Thoracic aorta (tissue), 2 donors: ENCODE measurements at regions not wholly inside any gene's neighbourhood (a gene's known extent, or its start where the extent isn't known, plus 50 kb on each side); places are given as distances from the start of the nearest gene placed in this dataset.

Experiments
- ATAC-seq: fragments of 150-250 bp; one replicate; pipeline ENCODE4 v1.8.0; 2017; ENCODE audit warnings: low read depth; ENCODE audit not compliant: insufficient number of reproducible peaks, low FRiP score
- DNase-seq: peaks from one replicate; pipeline ENCODE4 v3.0.0-alpha.2; 2020; ENCODE audit warnings: low spot score
- H3K27ac ChIP-seq, 2 donors: fragments of 200-600 bp; sonication (generic); 1 replicate in 1 of 2; 2 replicates in 1 of 2; pipeline ENCODE4 v1.5.1; 2016; ENCODE audit warnings: mild to moderate bottlenecking in 2 of 2, moderate library complexity in 2 of 2
- H3K27me3 ChIP-seq: fragments of 200-600 bp; sonication (generic); replicated peaks from 2 replicates; pipeline ENCODE4 v1.6.0; 2016; ENCODE audit warnings: mild to moderate bottlenecking; ENCODE audit not compliant: insufficient read depth
- H3K36me3 ChIP-seq: fragments of 200-600 bp; sonication (generic); one replicate; pipeline ENCODE4 v1.5.1; 2016
- H3K4me1 ChIP-seq, 2 donors: fragments of 200-600 bp; sonication (generic); 1 replicate in 1 of 2; 2 replicates in 1 of 2; pipeline versions ENCODE4 v1.5.1 to v1.6.0; 2016; ENCODE audit warnings: low read depth in 2 of 2, mild to moderate bottlenecking in 1 of 2; ENCODE audit not compliant: control insufficient read depth in 1 of 2
- H3K4me3 ChIP-seq: fragments of 200-600 bp; sonication (generic); 2 replicates; pipeline ENCODE4 v1.5.1; 2016; ENCODE audit warnings: mild to moderate bottlenecking
- H3K9me3 ChIP-seq: fragments of 200-600 bp; sonication (generic); 2 replicates; pipeline ENCODE4 v1.5.1; 2016
- TF ChIP-seq, protein P1 (sequence below): fragments of 200-600 bp; sonication (generic); IDR thresholded peaks from one replicate; pipeline ENCODE4 v1.5.1; 2019; ENCODE audit warnings: antibody characterized with exemption

DNA sequence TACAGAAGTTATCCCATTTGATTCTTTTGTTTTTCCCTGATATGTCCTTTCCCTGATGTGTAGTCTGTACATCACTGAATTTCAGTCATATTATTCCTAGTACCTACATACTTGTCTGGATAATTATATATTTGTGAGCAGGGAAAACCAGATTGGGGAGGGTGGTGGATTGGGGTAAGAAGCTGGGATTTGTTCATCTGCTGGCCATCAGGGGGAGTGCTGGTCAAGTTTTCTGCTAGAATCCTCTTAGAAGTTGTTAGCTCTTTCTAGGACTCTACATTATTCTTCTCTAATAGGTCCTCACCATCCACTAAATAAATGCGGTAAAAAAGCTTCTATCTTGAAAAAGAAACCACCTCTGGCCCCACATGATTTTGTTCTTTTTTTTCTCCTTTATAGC lies 232.7 kb upstream of the TAC1 start:
- Histone ChIP-seq H3K4me1 (no peaks in the 10 kb centered on the region), H3K4me3 (no peak overlapping the region), H3K36me3 (no peaks in the 10 kb centered on the region), H3K27me3 (no peaks in the 10 kb centered on the region), H3K9me3 (no peaks in the 10 kb centered on the region), H3K27ac (no peak overlapping the region)
- ATAC-seq (no peak), DNase-seq (no peak)
- TF ChIP-seq, protein P1, sequence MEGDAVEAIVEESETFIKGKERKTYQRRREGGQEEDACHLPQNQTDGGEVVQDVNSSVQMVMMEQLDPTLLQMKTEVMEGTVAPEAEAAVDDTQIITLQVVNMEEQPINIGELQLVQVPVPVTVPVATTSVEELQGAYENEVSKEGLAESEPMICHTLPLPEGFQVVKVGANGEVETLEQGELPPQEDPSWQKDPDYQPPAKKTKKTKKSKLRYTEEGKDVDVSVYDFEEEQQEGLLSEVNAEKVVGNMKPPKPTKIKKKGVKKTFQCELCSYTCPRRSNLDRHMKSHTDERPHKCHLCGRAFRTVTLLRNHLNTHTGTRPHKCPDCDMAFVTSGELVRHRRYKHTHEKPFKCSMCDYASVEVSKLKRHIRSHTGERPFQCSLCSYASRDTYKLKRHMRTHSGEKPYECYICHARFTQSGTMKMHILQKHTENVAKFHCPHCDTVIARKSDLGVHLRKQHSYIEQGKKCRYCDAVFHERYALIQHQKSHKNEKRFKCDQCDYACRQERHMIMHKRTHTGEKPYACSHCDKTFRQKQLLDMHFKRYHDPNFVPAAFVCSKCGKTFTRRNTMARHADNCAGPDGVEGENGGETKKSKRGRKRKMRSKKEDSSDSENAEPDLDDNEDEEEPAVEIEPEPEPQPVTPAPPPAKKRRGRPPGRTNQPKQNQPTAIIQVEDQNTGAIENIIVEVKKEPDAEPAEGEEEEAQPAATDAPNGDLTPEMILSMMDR = no peak

DNA sequence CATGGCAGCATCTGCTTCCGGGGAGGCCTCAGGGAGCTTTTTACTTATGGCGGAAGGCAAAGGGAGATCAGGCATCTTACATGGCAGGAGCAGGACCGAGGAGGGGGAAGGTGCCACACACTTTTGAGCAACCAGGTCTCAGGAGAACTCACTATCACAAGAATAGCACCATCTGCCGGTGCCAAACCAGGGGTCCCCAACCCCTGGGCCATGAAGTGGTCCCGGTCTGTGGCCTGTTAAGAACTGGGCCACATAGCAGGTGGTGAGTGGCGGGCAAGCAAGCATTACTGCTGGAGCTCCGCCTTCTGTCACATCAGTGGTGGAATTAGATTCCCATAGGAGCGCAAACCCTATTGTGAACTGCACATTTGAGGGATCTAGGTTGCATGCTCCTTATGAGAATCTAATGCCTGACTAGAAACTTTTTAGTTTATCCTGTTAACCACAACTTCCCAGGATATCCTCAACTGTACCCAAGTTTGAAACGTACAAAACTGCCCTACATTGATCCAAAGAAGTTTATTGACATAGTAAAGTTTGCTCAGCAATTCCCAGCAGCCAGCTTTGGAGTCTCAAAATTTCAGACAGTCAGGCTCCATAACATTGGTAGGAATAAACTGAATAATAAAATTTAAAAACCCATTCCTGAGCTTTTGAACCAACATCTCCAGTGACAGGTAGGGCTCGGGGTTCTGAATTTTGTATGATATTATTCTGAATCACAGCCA lies 228.4 kb upstream of the TAC1 start:
- Histone ChIP-seq H3K27ac (no peak overlapping the region), H3K4me1 (no peaks in the 10 kb centered on the region), H3K9me3 (no peaks in the 10 kb centered on the region), H3K27me3 (no peaks in the 10 kb centered on the region), H3K36me3 (no peaks in the 10 kb centered on the region), H3K4me3 (no peak overlapping the region)
- ATAC-seq (no peak), DNase-seq (no peak)
- TF ChIP-seq, protein P1 = no peak

DNA sequence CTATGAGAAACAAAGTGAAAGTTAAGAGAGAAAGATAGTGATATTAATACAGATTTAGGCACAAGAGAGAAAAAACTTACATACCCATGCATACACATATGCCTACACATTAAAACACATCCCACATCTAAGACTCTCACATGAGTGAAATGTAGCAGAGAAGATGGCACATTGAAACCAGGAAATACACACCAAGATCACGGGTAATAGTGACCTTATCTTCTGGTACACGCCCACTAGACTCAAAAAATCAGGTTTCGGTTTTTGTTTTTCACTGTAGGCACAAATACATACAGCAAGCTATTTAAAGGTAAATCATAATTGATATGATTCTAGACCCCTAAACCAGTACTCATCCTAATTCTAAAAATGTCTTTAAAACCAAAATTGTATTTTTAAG lies 225.2 kb upstream of the TAC1 start:
- DNase-seq (no peak), ATAC-seq (no peak)
- Histone ChIP-seq H3K4me1 (no peaks in the 10 kb centered on the region), H3K27me3 (no peaks in the 10 kb centered on the region), H3K4me3 (no peak overlapping the region), H3K9me3 (no peaks in the 10 kb centered on the region), H3K36me3 (no peaks in the 10 kb centered on the region), H3K27ac (no peak overlapping the region)
- TF ChIP-seq, protein P1 = no peak

DNA sequence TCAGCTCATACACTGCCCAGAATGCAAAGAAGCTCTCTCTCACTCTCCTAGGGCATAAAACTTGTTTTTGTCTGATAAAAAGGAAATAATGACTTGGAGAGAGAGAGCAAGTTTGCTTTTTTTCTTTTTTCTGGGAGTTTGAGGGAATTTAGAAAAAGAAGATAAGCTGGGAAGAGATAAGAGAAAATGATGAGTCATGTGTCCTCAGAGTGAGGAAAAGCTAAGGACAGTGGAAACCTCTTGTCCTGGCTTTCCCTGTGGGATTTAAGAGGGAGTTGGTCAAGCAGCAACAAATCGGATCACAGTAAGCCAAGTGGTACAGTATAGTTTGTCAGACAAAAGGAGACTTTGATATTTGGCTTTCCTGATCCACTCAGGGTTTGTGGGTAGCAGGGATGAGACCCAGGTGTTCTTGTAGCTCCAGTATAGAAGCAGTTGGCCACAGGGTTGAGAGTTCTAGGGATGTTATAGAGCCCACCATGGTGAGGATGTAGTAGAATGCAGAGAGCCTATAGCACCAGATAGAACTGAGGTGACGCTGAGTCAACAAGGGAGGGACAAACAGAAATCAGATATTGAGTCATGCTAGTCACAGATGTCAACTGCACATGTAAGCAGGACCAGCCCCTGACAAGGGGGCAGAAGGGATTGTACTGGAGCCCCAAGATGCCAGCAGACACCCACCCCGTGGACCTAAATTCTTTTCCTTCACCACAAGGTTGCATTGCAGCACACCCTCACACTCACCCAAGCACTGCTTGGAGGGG lies 219.3 kb upstream of the TAC1 start:
- no peaks in the 10 kb centered on the region for H3K27me3 ChIP-seq
- no peaks in the 10 kb centered on the region for H3K4me1 ChIP-seq
- no peaks in the 10 kb centered on the region for H3K36me3 ChIP-seq
- ATAC-seq (no peak), DNase-seq (no peak)
- no peak overlapping the region for H3K4me3 ChIP-seq
- TF ChIP-seq, protein P1 = no peak
- H3K27ac ChIP-seq = no peak overlapping the region
- no peaks in the 10 kb centered on the region for H3K9me3 ChIP-seq

DNA sequence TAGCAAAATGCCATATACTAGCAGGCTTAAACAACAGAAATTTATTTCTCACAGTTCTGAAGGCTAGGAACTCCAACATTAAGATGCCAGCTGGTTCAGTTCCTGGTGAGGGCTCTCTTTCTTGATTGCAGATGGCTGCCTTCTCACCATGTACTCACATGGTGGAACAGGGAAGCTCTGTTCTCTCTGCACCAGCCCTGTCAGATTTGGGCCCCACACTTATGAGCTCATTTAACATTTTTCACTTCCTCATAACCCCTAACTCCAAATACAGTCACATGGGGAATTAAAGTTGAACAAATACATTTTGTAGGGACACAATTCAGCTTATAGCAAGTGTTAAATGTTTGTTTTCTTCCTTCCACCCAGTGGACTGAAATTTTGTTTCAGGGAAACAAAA lies 218.6 kb upstream of the TAC1 start:
- H3K27ac ChIP-seq = no peak overlapping the region
- TF ChIP-seq, protein P1 = no peak
- no peaks in the 10 kb centered on the region for H3K36me3 ChIP-seq
- DNase-seq = no peak
- ATAC-seq = no peak
- no peaks in the 10 kb centered on the region for H3K4me1 ChIP-seq
- H3K4me3 ChIP-seq = no peak overlapping the region
- no peaks in the 10 kb centered on the region for H3K9me3 ChIP-seq
- no peaks in the 10 kb centered on the region for H3K27me3 ChIP-seq
